Upper lobe of left lung (tissue), 4 donors: ENCODE measurements at regions not wholly inside any gene's neighbourhood (a gene's known extent, or its start where the extent isn't known, plus 50 kb on each side); places are given as distances from the start of the nearest gene placed in this dataset.

Experiments used
- EP300 ChIP-seq, 4 donors: sonication (generic); formaldehyde crosslinking; IDR thresholded peaks; one replicate each; pipeline ENCODE4 v1.5.1; 2017; ENCODE audit warnings: antibody characterized with exemption in 4 of 4, control low read depth in 2 of 4
- TF ChIP-seq, protein P1 (sequence below), 6 experiments: fragments of 450-650 bp in 4 of 6; fragments of 200-600 bp in 2 of 6; sonication (generic) in 2 of 6; IDR thresholded peaks; one replicate each; pipeline ENCODE4 v1.5.1; 2016 to 2019; ENCODE audit warnings: antibody characterized with exemption in 6 of 6

DNA sequence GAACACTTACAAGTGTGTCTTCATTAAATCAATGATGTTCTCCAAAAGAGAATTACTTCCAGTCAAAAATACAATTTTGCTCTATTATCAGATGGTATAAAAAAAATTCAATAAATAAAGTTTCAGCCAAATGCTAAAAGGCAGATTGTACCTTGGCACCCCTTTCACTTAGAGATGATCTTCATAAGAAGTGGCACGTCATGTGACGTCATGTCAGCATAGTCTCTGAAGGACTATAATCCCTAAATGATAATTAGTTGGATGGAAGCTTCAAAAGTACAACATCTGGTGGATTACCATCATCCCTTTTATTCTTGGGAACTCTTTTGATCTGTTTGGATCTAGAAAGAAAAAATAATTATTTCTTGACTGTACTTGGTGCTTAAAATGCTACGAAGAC, 335.5 kb upstream of the EDNRB start:
- TF ChIP-seq, protein P1, sequence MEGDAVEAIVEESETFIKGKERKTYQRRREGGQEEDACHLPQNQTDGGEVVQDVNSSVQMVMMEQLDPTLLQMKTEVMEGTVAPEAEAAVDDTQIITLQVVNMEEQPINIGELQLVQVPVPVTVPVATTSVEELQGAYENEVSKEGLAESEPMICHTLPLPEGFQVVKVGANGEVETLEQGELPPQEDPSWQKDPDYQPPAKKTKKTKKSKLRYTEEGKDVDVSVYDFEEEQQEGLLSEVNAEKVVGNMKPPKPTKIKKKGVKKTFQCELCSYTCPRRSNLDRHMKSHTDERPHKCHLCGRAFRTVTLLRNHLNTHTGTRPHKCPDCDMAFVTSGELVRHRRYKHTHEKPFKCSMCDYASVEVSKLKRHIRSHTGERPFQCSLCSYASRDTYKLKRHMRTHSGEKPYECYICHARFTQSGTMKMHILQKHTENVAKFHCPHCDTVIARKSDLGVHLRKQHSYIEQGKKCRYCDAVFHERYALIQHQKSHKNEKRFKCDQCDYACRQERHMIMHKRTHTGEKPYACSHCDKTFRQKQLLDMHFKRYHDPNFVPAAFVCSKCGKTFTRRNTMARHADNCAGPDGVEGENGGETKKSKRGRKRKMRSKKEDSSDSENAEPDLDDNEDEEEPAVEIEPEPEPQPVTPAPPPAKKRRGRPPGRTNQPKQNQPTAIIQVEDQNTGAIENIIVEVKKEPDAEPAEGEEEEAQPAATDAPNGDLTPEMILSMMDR (IDR thresholded peaks at IDR 0.05) = no peak
- TF ChIP-seq EP300 (IDR thresholded peaks at IDR 0.05) = no peak
